Stimulated activated CD4-positive, alpha-beta T cell treated with anti-CD3 and anti-CD28 coated beads, Interleukin-15, amount 100 ng/mL, for 1 hour (primary cell): ENCODE measurements at regions not wholly inside any gene's neighbourhood (a gene's known extent, or its start where the extent isn't known, plus 50 kb on each side); places are given as distances from the start of the nearest gene placed in this dataset.

Experiments used
- DNase-seq, 2 donors: peaks; one replicate each; pipeline ENCODE4 v3.0.0-alpha.2; 2020; ENCODE audit warnings: low read depth in 1 of 2, low spot score in 1 of 2

- no peak for DNase-seq
These were observed 275.2 kb downstream of the BAMBI start for GRCh38 chr10:28952523-28952922.

GRCh38 chr10:28954211-28954610 is 276.9 kb downstream of the BAMBI start:
- DNase-seq: no peak

DNA sequence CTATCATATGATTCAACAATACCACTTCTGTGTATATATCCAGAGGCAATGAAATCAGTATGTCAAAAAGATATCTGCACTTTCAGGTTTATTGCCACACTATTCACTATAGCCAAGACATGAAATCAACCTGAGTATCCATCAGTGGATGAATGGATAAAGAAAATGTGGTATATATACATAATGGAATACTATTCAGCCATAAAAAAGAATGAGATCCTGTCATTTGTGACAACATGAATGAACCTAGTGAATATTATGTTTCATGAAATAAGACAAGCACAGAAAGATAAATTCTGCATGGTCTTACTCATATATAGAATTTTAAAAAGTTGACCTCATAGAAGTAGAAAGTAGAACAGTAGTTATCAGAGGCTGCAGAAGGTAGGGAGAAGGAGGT is 281.1 kb downstream of the BAMBI start:
- no peak for DNase-seq

DNA sequence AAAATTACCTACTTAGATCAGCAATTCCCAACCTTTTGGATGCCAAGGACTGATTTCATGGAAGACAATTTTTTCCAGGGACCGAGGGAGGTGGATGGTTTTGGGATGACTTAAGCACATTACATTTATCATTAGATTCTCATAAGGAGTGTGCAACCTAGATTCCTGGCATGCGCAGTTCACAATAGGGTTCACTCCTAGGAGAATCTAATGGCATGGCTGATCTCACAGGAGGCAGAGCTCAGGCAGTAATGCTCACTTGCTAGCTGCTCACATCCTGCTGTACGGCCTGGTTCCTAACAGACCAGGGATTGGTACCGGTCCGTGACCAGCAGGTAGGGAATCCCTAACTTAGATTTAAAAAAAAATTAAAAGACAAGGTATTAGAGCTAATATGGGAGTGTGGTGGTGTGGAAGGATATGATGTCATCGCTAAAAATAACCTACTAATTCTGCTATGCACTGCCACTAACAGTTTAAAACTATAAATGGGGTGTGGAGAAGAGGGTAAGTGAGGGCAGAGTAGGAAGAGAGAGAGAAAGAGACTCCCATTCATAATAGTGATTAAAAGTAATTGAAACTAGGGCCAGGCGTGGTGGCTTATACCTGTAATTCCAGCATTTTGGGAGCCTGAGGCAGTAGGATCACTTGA is 282.7 kb downstream of the BAMBI start:
- no peak for DNase-seq

- DNase-seq: no peak
These were observed 285.4 kb downstream of the BAMBI start for GRCh38 chr10:28962768-28963167.

DNA sequence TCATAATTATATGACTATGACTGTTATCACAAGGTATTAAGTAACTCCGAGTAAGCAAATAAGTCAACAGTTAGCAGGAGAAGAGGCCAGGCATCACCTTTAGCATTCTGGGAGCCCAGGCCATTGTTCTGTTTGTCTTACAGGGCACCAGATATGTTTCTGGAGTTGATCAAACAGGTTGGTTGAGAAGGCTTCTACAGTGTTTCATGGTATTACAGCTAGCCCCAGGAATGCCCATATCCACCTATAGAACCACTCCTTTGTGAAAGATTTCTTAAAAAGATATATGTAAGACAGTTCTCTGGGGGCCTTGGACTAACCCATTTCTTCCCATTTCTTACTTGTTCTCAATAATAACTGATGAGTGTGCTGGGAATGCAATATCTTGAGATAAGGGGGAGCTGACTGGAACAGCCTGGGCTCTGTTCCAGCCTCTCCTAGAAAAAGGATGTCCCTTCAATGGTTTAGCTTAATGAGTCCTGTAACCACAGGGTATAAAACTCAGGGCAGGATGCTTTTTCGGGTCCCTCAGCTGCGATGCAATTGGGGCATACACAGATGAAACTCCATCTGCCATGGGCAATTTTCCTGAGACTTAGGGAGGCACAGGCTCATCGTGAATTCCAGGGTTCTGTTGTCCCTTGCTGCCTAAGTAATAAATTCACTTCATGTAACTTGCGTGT is 286.4 kb downstream of the BAMBI start:
- DNase-seq: no peak

GRCh38 chr10:28965937-28966336 is 288.6 kb downstream of the BAMBI start:
- no peak for DNase-seq

GRCh38 chr10:28967031-28967430 is 289.7 kb downstream of the BAMBI start:
- no peak for DNase-seq

DNA sequence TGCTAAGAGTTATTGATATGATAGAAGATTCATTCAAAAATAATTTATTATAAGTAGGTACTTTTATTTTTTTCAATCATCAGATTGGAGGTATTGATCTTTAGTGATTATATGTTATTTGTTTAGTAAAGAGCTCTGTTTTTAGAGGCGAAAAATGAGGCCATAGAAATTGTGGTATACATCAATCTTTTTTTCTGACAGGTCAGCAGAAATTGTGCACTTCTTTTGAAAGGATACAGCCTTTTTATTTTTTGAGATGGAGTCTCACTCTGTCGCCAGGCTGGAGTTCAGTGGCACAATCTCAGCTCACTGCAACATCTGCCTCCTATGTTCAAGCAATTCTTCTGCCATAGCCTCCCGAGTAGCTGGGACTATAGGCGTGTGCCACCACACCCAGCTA is 292.1 kb downstream of the BAMBI start:
- no peak for DNase-seq

DNA sequence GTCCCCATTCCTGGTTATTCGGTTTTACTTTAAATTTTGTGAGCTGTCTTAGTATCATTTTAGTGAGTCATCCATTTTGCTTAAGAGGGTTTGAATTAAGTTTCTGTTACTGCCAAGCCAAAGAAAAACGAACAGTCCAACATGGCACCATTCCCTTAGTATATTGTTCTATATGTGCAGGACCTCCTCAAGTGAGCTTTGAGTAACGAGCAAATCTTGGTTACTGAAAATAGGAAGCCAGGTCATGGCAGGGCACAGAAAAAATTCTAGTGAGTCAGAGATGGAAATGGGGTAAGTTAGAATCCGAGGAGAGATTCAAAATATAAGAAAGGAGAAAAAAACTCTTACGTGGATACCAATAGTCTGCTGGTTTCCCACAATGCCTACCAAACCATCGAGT is 292.9 kb downstream of the BAMBI start:
- DNase-seq: no peak

GRCh38 chr10:28971255-28971654 is 293.9 kb downstream of the BAMBI start:
- no peak for DNase-seq

GRCh38 chr10:28971764-28972163 is 294.4 kb downstream of the BAMBI start:
- no peak for DNase-seq

- no peak for DNase-seq
These were observed 296.1 kb downstream of the BAMBI start for GRCh38 chr10:28973309-28973972.

DNA sequence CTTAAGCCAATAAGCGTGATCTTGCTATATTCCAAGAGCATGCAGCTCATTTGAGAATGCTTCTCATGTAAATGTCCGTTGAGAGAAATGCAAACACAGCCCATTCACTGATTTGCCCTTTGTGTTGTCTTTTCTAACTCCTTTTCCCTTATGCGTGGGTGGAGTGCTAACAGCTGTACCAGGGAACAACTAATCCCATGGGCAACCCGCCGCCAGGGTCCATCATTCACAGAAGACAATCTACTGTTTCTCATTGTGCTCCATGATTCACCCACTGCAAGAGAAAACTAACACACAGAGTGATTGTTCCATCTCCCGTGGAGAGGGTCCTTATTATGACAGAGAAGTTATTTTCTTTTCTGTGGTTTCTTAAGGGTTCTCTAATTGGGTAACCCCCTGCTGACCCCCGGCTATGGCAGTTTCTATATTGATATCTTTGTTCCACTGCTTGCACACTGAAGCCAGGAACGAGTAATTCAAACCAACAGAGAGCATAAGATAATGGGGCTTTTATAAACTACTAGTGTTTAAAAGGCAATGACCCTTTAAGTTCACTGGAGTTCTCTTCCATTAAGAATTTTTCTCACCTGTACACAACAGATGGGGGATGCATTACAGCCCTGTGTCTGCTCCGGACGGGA is 298.7 kb downstream of the BAMBI start:
- DNase-seq: no peak

GRCh38 chr10:28977518-28977917 is 300.2 kb downstream of the BAMBI start:
- DNase-seq: no peak

- no peak for DNase-seq
These were observed 302.9 kb downstream of the BAMBI start for GRCh38 chr10:28980264-28980663.

DNA sequence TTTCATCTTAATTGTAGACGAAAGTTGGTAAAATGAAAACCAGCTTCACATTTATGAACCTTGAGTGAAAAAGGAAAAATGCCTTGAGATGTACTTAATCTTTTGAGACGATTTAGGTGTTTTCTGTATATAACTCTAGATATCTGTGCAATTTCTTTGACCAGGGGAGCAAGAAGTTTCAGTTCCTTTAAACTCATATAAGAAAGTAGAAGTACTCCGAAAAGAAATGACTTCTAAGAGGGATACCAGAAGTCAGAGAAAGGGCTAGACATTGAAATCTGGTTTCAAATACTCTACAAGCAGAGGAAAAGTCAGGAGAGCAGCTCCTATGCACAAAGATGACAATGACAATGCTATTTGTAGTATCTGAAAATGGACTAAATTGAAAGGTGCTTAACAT is 303.7 kb downstream of the BAMBI start:
- DNase-seq: no peak

GRCh38 chr10:28982974-28983373 is 305.7 kb downstream of the BAMBI start:
- no peak for DNase-seq

DNA sequence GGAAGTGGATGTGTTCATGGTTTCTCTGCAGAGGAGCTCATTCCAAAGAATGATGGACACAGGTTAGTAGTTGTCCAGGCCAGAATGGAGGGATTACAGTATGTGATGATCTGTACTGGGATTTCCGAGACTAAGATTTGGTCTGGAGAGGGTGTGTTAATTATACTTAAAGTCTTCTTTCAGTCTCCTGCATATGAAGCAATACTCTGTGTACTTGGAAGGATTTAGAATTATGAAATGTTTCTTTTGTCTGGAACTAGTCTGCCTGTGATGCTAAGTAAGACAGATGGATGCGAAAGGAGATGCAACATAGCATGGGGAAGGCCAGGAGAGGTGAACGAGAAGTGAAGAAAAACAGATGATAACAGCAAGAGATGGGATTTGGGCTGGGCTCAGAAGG is 305.1 kb upstream of the LYZL1 start:
- DNase-seq: no peak

DNA sequence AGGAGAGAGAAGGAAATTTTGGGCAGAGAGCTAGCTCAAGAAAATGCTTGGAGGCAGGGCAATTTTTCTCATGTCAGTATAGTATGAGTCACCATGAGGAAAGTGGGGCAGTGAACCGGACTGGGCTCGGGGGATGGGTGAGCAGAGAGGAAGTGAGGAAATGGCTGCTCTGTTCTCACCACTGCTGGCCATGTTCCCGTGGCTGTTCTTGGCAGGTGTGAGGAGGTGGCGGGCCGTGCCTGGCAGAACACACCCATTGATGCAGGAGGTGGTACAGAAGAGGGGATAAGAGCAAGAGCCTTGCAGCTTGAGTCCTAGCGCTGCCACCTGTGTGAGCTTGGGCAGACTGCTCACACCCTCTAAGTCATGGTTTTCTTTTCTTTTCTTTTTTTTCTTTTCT is 304.4 kb upstream of the LYZL1 start:
- DNase-seq: no peak

DNA sequence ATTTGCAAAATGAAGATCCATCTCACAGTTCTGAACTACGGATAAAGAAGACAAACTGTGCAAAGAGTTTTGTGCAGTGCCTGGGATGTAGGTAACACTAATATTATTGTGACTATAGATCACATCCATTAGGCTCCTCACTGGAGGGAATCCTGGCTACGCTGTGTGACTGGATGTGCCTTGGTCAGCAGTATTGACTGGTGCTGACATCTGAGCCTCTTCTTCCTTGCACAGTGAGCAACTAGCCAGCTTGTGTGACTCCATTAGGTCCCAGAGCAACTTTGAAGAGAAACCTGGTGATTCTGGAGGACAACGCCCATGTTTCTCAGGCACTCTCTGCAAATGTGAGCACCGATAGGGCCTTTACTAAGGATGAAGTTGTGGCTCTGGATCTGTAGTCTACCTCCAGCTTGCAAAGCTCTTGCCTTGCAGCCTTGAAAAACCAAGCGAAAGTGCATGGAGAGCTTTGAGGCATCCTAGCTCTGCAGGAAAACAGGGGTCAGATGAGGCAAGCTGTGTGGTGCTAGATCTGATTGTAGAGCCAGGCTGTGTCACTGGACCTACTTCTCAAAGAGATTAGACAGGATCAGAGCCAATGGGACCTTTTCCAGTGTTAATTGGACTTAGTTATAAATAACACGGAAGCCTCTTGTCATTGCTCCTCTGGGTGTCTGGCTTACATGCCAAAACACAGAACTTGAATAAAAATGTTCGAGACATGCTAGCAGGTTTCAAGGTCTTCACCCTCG is 303.6 kb upstream of the LYZL1 start:
- DNase-seq: no peak
